C4-2B (cell line): ENCODE measurements at regions not wholly inside any gene's neighbourhood (a gene's known extent, or its start where the extent isn't known, plus 50 kb on each side); places are given as distances from the start of the nearest gene placed in this dataset.

ENCODE experiments used
- H3K27ac ChIP-seq: fragments of 450-650 bp; 2 replicates; pipeline ENCODE4 v1.5.1; 2017
- ZFX ChIP-seq: fragments of 450-650 bp; IDR thresholded peaks from 2 replicates; pipeline ENCODE4 v1.6.1; 2017
- TF ChIP-seq, protein P1 (sequence below): fragments of 450-650 bp; conservative IDR thresholded peaks from 2 replicates; pipeline ENCODE4 v1.5.1; 2017; ENCODE audit warnings: mild to moderate bottlenecking

DNA sequence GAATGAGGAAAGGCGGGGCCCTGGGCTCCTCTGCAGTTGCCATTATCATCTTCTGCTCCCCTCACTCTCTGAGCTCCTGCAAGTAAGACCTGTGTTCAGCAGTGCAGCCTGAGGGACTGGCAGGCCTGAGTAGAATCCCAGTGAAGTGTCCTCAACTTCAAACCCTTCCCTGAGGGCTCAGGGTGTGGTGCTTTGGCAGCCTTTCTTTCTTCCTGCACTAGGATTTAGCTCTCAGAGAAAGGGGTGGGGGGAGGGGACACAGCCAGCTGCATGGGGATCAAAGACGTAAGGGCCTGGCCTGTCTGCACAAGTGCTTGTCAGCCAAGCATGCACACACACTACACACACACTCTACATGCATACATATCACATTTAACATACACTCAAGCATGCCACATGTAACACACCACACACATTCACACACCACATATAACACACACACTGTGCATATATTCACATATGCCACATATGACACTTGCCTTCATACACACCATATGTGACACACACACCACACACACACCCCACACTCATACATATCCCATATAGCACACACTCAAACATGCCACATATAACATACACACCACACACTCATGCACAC is 223.4 kb upstream of the RPL34 start:
- H3K27ac ChIP-seq = no peak overlapping the region
- no peak for TF ChIP-seq ZFX
- TF ChIP-seq, protein P1, sequence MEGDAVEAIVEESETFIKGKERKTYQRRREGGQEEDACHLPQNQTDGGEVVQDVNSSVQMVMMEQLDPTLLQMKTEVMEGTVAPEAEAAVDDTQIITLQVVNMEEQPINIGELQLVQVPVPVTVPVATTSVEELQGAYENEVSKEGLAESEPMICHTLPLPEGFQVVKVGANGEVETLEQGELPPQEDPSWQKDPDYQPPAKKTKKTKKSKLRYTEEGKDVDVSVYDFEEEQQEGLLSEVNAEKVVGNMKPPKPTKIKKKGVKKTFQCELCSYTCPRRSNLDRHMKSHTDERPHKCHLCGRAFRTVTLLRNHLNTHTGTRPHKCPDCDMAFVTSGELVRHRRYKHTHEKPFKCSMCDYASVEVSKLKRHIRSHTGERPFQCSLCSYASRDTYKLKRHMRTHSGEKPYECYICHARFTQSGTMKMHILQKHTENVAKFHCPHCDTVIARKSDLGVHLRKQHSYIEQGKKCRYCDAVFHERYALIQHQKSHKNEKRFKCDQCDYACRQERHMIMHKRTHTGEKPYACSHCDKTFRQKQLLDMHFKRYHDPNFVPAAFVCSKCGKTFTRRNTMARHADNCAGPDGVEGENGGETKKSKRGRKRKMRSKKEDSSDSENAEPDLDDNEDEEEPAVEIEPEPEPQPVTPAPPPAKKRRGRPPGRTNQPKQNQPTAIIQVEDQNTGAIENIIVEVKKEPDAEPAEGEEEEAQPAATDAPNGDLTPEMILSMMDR = no peak

GRCh38 chr4:108395786-108396185 is 224.6 kb upstream of the RPL34 start:
- no peak for TF ChIP-seq ZFX
- TF ChIP-seq, protein P1 = no peak
- H3K27ac ChIP-seq = no peak overlapping the region

DNA sequence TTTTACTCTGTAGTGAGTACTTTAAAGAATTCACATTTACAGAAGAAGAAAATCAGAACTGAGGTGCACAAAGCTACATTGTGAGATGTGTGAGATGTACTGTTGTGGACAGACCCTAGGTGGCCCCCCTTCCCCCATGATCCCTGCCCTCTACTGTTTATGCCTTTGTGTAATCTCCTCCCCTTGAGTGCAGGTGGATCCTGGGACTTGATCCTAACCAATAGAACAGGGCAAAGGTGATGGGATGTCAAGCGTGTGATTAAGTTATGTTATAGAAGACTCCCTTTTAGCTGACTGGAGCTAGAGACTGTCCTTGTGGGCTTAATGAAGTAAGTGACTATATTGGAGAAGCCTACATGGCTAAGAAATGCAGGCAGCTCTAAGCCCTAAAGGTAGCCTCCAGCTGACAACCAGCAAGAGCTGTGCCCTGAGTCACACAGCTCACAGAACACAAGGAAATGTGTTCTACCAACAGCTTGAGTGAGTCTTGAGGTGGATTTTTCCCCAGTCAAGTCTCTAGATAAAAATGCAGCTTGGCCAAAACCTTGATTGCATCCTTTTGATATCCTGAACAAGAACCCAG is 225.2 kb upstream of the LEF1 start:
- no peak overlapping the region for H3K27ac ChIP-seq
- TF ChIP-seq ZFX = no peak
- TF ChIP-seq, protein P1 = no peak

- H3K27ac ChIP-seq = no peak overlapping the region
- TF ChIP-seq ZFX = no peak
- TF ChIP-seq, protein P1 = no peak
Measured at GRCh38 chr4:108391701-108392455, 223.1 kb upstream of the LEF1 start.

DNA sequence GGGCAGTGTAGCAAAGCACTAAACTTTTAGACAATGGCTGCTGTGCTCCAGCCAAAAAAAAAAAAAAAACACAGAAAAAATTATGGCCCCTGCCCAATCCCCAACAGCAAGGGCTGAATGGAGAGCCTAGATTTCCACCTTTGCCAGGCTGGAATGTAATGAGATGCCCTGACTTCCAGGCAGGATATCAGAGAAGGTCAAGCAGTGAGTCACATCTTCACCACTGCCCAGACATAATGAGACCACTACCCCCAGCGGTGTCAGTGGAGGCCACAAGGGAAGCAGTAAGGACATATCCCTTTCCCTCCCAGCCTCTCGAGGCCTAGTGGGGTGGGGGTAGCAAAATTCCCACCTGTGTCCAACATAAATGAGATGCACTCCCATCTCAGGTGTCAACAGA is 216.3 kb upstream of the LEF1 start:
- TF ChIP-seq ZFX = no peak
- TF ChIP-seq, protein P1 = no peak
- no peak overlapping the region for H3K27ac ChIP-seq

DNA sequence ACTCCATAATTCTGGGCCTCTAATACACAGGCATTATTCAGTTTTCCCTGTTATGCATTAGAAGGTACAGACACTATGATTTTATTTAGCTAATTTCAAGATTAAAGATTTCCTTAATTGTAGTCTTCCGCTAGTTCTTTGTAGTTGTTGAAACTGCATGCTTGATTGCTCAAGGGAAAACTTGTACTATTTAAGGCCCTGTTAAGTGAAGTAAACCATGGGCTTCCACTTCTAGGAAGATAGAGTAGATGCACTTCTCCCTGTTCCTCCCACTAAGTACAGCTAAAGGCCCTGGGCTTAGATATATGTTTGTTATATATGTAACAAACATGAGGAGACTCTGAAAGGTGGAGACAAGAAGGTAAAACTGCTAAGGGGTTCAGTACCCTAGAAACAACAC is 215.8 kb upstream of the LEF1 start:
- TF ChIP-seq ZFX = no peak
- TF ChIP-seq, protein P1 = no peak
- H3K27ac ChIP-seq = no peak overlapping the region

DNA sequence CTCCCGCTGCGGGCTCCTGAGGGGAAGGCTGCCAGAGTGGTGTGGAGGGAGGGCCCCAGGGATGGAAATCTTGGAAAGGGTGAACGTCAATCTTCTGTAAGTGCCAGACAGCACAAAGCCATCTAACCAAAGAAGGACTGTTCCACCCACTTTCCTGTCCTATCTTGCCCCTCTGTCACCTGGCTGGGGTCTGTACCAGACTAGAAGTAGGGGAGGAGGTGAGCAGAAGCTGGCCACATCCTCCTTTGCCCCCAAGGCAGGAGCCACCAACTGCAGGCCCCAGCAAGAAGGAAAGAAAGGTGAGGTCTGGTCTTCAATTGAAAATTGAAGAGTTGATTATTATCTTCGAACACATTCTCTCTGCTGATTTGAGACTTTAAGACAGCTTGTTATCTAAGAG is 214.4 kb upstream of the LEF1 start:
- H3K27ac ChIP-seq = no peak overlapping the region
- TF ChIP-seq, protein P1 = no peak
- no peak for TF ChIP-seq ZFX
